CD4-positive, alpha-beta T cell treated with Interleukin-15 for 1 hour (primary cell): ENCODE measurements at regions not wholly inside any gene's neighbourhood (a gene's known extent, or its start where the extent isn't known, plus 50 kb on each side); places are given as distances from the start of the nearest gene placed in this dataset.
"Not testable (repeated sequence)": the region's sequence is repeated elsewhere in the genome, so short reads cannot be mapped to it uniquely, and the experiment has no call there.

Experiments
- DNase-seq: peaks from one replicate; pipeline ENCODE4 v3.0.0-alpha.2; 2020

DNA sequence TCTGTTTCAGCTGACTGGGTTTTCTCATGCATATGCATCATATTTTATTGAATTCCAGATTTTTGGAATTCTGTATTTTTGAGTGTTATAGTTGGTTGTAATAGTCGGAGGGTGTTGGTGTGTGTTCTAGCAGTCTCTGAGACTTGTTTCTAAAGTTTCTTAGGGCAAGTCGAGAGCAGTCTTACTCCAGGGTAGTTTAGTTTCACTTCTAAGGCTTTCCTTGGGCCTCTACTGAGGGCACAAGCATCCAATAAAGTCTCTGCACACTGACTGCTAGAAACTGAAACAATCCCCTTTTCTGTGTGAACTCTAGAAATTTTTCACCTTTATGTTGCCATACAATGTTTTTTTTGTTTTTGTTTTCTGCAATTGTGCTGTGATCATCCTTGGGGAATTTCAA, 663.7 kb upstream of the LRATD1 start:
- DNase-seq: no peak

DNA sequence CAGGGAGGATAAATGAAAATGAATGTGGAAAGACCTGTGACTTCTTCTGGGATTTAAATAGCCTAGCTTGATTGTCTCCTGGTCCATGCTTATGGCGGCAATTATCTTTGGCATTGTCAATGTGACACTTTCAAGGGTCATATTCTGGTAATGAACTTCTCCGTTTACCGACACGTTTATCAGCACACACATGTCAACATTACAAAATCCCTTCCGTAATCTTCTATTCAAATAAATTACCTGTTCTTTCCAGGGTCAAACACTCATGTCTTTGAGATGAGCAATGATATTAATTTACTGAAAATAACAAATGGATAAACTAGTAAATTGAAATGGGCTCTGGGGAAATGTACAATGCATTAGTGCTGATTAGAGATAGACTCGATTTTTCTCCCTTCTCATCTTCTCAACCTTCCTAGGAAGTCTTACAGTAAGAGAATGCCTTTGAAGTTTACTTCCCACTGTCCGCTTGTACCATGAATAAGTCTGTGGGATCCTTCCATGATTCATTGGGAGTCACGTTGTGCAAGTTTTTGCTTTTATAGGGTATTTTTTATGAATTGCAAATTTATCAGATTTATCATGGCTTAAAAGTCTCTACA, 646.3 kb upstream of the LRATD1 start:
- DNase-seq: no peak

DNA sequence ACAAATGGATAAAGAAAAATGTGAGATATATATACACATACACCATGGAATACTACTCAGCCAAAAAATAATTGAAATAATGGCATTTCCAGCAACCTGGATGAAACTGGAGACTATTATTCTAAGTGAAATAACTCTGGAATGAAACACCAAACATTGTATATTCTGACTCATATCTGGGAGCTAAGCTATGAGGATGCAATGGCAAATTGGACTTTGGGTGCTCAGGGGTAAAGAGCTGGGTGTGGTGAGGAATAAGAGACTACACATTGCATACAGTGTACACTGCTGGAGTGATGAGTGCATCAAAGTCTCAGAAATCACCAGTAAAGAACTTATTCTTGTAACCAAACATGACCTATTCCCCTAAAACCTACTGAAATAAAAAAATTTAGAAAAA, 636.0 kb upstream of the LRATD1 start:
- DNase-seq: no peak

DNA sequence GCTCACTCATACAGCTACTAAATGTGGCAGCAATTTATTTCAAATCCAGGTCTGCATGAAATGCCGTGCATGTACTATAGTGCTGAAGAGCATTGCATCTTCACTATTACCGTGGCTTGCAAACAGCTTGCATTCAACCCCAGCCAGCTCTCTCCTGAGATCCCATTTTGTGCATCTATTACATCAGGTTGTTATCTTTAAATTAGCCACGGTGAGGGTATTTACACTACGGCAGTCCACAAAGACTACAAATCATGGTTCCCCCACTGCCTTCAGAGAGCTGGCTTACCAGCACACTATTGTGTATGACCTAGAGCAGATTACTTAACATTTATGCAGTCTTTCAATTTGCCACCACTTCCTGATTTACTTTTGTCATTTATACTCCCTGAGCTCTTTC, 621.3 kb upstream of the LRATD1 start:
- DNase-seq: no peak

DNA sequence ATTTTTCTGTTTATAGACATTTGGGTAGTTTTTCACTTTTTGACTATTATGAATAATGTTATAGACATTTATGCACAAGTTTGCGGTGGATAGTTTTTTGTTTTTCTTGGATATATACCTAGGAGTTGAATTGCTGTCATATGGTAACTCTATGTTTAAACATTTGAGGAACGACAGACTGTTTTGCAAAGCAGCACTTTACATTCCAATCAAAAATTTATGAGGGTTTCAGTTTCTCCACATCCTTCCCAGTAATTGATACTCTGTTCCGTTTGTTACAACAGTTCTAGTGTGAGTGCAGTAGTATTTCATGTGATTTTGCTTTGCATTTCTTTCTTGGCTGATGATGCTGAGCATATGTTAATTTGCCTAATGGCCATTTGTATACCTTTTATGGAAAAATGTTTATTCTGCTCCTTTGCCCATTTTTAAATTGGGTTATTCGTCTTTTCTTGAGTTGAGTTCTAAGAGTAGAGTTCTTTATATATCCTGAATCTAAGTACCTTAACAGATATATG, 617.3 kb upstream of the LRATD1 start:
- no peak for DNase-seq

DNA sequence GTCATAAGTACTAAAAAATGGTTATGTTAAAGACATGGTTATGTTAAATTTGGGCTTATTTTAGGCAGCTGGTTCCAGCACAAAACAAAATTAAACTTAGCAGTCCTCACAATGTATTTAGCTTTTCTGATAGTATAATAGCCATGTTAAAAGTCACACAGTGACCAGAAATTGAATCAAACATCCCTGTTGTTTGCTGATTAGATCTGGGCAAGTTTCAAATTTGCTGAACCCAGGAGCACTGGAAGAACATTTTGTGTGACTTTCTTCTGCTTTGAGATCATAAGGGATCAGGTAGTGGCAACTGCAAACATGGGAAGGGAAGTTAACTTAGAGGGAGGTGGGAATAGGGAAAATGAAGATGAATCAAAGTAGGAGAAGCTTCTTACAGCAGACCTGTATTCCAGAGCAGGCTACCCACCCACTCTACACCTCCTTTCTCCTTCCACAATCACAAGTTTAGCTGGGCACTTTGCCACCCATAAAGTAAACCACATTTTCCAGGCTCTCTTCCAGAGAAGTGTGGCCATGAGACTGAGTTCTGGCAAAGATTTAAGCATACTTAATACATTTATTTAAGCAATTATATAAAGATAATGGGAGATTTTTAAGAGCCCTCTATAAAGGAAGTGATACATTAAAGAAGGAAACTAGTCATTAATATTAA, 616.1 kb upstream of the LRATD1 start:
- DNase-seq: no peak

DNA sequence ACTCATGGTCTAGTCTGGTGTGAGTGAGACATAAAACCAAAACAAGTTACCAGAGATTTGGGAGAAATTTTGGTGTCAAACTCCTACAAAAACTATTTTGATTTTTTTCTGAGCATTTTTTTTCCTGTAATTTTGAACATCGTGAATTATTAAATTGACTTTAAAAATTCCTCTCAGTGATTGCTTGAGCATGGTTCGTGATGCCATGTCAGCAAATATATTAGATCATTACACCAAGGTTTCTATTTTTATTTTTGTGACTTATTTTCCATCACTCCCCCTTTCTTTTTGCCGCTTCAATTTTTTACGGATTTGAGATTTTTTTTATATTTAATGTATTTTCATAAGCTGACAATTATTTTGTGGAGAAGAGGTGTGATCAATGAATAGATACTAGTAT, 613.9 kb upstream of the LRATD1 start:
- DNase-seq: no peak

DNA sequence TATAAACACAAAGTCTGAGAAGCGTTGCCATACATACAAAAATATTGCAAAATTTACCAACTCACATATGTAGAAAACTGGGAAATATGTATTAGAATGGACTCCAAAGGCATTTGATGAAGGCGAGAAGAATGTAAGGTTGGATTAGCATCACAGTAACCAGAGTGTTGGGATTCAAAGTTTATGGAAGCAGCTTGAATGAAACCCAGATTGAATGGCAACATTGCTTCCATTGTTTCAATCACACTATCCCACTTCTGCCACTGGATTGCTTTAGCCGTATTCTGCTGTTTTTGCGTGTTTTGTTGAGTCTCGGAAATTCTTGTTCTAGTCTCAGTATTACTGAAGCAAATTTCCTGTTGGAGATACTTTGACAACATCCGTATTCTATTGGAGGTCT, 609.0 kb upstream of the LRATD1 start:
- no peak for DNase-seq

DNA sequence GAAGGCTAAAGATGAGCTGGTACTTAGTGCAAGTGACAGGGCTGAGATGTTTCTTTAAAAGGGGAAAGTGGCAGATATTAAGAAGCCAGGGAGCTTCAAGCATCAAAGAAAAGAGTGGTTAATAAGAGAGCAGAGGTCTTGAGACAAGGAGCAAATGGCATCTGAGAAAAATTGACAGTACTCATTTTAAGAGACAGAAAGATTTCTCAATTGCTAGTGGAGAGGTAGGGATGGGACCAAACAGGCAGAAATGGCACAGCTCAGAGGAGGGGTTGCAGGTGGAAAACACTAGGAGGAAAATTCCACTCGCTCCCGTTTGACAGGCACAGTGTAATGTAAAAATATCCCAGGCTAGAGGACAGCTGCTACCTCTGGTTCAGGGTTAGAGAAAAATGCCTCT, 593.4 kb upstream of the LRATD1 start:
- DNase-seq: no peak

DNA sequence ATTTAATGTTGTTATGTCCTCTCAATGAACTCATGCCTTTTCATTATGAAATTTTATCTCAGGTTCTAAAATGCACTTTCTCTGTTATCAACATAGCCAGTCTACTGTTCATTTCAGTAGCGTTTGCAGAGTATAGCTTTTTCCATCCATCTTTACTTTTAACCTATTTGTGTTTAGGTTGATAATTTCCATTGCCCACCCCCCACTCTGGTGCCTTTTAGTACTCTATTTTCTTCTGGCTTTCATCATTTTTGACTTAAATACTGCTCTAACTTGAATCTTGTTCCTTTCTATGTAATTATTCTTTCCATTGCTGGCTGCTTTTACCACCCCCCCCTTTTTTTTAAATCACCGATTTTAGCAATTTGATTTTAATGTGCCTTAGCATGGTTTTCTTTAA, 585.0 kb upstream of the LRATD1 start:
- DNase-seq: no peak

DNA sequence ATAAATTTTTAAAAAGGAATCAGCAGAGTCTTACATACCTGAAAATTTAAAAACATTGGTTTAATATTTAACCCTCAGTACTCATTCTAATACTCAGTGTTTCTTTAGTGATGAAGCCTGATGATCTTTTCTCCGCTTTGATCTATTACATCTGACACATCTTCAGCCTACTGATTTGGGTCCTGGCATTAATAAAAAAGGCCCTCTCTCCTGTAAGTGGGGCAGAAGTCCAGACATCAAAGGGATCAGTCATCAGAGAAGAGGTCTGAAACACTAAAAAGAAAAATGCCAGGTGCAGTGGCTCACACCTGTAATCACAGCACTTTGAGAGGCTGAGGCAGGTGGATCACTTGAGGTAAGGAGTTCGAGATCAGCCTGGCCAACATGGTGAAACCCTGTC, 581.1 kb upstream of the LRATD1 start:
- DNase-seq: no peak

DNA sequence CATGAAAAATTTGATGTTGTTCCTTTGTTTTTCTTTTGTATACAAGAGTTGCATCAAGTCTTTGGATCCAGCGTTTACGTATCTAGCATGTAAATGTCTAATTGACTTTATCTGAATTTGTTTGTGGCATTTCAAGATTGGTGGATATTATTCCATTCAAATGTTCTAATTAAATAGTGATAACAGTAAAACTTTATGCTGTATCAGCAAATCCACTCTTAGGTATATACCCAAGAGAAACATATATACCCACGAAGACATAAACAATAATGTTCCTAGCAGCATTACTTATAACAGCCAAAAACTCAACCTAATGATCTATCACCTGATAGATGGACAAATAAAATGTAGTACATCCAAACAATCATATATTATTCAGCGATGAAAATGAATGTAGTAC, 579.4 kb upstream of the LRATD1 start:
- no peak for DNase-seq

DNA sequence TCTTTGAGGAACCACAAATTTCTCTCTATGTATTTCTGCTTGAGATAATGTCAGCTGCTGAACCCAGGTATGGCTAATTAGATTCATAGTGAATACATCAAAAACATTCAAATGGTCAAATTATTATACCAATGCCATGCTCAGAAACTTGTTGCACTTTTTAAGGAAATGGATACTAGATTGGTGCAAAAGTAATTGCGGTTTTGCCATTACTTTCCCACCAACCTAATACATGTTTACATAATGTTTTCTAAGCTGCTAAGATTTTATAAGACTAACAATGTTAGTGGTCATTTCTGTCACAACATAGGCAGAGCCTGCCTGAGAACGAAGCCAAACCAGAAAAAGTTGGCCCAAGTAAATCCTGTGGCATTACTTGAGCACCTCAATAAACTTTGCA, 568.2 kb upstream of the LRATD1 start:
- DNase-seq: no peak

DNA sequence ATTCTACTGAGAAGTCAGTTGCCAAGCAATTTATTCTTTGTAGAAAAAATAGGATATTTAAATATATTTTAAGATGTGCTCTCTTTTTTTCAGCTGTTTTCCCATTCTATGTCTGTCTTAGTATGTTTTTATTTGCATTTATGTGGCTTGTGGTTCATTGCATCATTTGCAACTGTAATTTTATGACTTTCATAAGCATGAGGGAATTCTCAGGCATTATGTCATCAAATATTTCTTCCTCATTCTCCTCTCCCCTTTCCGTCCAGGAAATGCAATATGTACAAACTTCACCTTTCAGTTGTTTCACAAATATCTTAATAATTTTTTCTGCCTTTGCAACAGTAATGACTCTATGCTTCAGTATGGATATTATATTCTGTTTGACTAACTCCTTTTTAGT, 560.2 kb upstream of the LRATD1 start:
- no peak for DNase-seq

DNA sequence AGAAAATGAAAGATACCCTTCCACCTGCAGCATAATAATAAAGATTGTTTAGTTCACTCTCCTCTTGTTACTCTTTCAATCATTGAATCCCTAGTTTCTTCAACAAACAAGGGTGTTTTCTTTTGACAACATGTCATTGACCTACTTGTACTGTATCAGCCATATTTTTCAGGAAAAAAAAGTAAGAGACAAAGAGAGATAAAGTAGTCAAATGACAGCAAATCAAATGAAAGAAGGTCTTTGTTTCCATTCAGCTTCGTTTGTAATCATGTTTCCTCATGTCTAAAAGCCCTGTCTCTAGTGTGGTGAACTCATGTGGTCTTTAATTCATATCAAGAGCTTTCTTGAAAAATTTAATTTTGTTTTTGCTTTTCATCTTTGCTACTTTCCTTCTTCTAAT, 557.8 kb upstream of the LRATD1 start:
- no peak for DNase-seq

DNA sequence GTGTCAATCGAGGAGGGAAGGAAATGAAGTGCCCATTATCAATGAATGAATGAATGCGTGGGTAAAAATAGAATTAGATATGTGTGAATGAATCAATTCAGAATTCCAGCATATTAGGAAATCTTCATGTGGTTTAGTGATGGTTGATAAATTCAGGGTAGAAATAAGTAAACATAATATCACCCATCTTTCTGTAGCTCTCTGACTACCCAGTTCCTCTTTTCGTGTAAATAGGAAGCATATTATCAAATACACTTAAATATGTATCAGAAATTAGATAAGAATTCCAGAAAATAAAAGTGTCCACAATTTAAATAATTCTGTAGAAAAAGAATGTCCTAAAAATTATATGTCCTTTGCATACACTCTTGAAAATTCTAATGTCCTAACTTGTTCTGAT, 552.9 kb upstream of the LRATD1 start:
- DNase-seq: no peak

DNA sequence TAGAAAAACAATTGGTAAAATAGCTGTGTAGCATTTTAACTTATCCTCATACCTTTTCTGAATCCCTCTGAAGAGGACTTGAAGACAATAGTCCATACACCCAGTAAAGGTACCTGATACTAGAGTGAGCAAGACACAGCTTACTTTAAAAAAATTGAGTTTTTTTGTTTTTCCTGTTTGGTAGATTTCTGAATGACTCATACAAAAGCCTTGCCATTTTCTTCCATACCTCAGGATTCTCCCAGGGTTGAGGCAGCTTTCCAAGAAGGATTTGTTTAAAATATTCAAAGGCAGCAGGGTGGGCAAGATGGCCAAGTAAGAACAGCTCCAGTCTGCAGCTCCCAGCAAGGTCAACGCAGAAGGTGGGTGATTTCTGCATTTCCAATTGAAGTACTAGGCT, 551.0 kb upstream of the LRATD1 start:
- no peak for DNase-seq

DNA sequence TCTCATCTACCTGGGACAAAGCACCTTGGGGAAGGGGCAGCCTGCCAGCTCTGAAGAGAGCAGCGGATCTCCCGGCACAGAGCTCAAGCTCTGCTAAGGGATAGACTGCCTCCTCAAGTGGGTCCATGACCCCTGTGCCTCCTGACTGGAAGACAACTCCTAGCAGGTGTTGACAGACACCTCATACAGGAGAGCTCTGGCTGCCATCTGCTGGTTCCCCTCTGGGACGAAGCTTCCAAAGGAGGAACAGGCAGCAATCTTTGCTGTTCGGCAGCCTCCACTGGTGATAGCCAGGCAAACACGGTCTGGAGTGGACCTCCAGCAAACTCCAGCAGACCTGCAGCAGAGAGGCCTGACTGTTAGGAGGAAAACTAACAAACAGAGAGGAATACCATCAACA, 549.9 kb upstream of the LRATD1 start:
- no peak for DNase-seq

DNA sequence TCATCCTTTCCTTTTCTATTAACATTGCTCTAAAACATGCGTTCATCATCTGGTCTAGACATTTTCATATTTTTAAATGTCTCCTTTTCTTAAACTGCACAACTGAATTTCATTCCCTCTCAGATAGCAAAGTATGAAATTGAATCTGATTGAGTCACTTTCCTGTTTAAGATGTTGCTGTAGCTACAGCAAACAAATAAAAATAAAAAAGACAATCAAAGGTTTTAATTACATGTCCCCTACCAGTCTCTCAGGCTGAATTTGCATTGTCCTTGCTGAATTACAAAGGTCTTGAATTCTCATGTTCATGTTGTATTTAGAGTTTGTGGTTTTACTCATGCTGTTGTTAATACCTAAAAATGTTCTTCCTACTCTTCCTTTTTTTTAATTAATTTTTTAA, 537.9 kb upstream of the LRATD1 start:
- no peak for DNase-seq

DNA sequence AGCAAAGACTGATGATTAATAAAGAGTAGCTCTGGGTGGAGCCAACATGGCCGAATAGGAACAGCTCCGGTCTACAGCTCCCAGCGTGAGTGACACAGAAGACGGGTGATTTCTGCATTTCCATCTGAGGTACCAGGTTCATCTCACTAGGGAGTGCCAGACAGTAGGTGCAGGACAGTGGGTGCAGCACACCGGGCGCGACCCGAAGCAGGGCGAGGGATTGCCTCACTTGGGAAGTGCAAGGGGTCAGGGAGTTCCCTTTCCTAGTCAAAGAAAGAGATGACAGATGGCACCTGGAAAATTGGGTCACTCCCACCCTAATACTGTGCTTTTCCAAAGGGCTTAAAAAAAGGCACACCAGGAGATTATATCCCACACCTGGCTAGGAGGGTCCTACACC, 533.4 kb upstream of the LRATD1 start:
- DNase-seq: not testable (repeated sequence)

DNA sequence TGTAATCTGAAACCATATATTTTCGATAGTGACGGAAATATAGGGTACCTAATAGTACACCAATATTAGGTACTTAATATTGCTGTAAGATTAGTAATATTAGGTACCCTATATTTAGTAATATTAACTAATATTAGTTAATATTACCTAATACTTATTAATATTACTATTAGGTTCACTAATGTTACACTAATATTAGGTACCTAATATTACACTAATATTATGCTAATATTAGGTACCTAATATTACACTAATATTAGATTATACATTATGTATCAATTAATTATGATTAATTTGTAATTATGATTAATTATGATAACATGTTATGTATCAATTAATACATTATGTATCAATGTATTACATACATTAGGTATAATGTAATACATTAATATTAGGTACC, 518.2 kb upstream of the LRATD1 start:
- DNase-seq: no peak

DNA sequence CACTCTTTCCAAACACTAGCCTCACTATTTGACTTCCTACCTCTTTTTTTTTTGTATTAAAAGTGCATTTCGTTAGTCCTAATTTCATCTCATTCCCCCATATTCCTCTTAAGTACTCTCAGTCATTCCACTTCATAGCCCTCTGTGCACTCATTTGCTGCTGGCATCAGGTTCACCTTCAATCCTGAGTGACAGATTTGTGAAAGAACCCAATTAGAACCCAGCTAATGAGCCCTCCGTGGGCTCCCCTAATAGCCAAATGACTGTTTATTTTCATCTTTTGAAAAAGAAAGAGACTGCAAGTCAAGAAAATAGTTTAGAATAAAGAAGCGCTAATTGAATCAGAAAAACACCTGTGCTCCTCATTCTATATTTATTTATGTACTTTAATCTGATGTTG, 512.1 kb upstream of the LRATD1 start:
- DNase-seq: no peak

DNA sequence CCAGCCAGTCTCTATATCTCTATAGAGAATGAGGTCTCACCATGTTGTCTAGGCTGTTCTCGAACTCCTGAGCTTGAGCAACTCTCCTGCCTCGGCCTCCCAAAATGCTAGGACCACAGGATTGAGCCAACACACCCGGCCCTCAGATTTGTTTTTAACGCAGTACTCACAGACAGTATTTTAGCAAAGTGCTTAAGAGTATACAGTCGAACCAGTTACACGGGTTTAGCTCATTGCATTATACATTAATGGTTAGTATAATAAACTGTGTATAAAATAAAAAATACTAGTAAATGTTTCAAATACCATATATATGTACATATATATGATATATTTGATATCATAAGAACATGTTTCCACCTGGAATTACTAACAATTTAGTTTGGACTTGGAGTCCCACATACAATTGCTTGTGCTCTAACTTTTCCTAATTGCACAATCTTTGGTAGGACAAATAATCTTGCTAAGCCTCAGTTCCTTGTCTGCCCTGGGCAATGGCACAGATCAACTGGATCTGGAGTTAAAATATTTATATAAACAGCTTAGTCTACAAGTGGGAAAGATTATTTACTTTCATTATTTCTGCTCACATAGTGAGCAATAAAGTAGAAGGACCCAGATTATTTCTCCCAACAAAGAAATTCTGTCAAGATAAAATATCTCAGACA, 508.9 kb upstream of the LRATD1 start:
- DNase-seq: no peak

DNA sequence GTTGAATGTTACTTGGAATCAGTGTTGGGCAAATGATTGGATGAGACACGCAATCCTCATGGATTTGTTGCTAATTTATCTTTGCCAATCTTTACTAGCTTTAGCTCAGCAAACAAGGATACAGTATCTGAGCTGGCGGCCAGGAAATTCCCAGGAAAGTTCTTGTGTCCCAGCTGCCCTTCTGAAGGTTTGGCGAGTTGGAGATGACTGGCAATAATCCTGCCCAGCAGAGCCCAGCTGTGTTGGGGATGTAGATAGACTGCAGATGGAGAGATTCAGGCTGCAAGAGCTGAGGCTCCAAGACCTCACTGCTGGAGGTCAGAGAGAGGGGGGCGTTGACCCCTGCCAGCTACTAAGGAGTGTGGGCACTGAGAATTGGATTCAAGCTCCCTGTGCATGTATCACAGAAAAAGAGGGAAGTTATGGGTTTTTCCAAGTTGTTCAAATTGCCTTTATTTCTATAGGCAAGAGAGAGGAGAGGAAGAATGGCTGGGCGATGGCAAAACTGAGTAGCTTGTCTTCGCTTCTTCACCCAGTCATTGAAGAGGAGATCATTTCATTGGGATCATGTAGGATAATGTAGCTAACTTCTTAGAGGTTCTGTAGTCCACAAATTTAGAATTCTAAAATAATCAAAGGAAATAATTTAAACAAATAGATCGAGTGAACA, 506.8 kb upstream of the LRATD1 start:
- DNase-seq: no peak
